Mesenchymal stem cell (in vitro differentiated cells and primary cell): ENCODE measurements at regions not wholly inside any gene's neighbourhood (a gene's known extent, or its start where the extent isn't known, plus 50 kb on each side); places are given as distances from the start of the nearest gene placed in this dataset.

Experiments
- DNase-seq: peaks from one replicate; pipeline ENCODE4 v3.0.0-alpha.2; 2013
- H2AFZ ChIP-seq: one replicate; pipeline ENCODE4 v1.6.1; 2013; ENCODE audit warnings: low read depth, mild to moderate bottlenecking, control low read depth, inconsistent platforms, low read length, moderate library complexity
- H2AK5ac ChIP-seq: 2 replicates; pipeline ENCODE4 v1.6.1; 2013; ENCODE audit warnings: low read length, moderate library complexity, mild to moderate bottlenecking, inconsistent platforms; ENCODE audit not compliant: severe bottlenecking
- H2BK120ac ChIP-seq: one replicate; pipeline ENCODE4 v1.6.1; 2013; ENCODE audit warnings: low read depth, mild to moderate bottlenecking, inconsistent platforms, low read length, moderate library complexity
- H2BK12ac ChIP-seq, 2 experiments: one replicate each; pipeline ENCODE4 v1.6.1; 2013; ENCODE audit warnings: inconsistent platforms in 2 of 2, low read length in 2 of 2, mild to moderate bottlenecking in 2 of 2, moderate library complexity in 2 of 2, control low read depth in 1 of 2
- H2BK15ac ChIP-seq: one replicate; pipeline ENCODE4 v1.6.1; 2013; ENCODE audit warnings: mild to moderate bottlenecking, low read depth, inconsistent platforms; ENCODE audit not compliant: poor library complexity, severe bottlenecking
- H2BK5ac ChIP-seq: 2 replicates; pipeline ENCODE4 v1.6.1; 2013; ENCODE audit warnings: low read depth, mild to moderate bottlenecking, low read length, control low read depth, inconsistent platforms; ENCODE audit not compliant: poor library complexity, severe bottlenecking
- H3K14ac ChIP-seq, 2 experiments: one replicate each; pipeline ENCODE4 v1.6.1; 2013; ENCODE audit warnings: inconsistent platforms in 2 of 2, low read length in 2 of 2, control low read depth in 1 of 2, mild to moderate bottlenecking in 1 of 2, moderate library complexity in 1 of 2
- H3K18ac ChIP-seq, 2 experiments: one replicate each; pipeline ENCODE4 v1.6.1; 2013; ENCODE audit warnings: inconsistent platforms in 2 of 2, low read length in 2 of 2, control low read depth in 1 of 2, low read depth in 1 of 2, mild to moderate bottlenecking in 1 of 2
- H3K23ac ChIP-seq, 2 experiments: one replicate each; pipeline ENCODE4 v1.6.1; 2013; ENCODE audit warnings: inconsistent platforms in 2 of 2, low read length in 2 of 2, mild to moderate bottlenecking in 2 of 2, moderate library complexity in 2 of 2, control low read depth in 1 of 2
- H3K27ac ChIP-seq: 2 replicates; pipeline ENCODE4 v1.5.1; 2013; ENCODE audit warnings: mild to moderate bottlenecking, moderate library complexity, low read length, control low read depth, inconsistent platforms; ENCODE audit not compliant: poor library complexity, severe bottlenecking
- H3K27me3 ChIP-seq, 2 experiments: 2 replicates each; pipeline versions ENCODE4 v1.6.1 to v1.7.0; 2013; ENCODE audit warnings: low read length in 2 of 2, mild to moderate bottlenecking in 2 of 2, moderate library complexity in 2 of 2, control low read depth in 1 of 2, inconsistent platforms in 1 of 2; ENCODE audit not compliant: control insufficient read depth in 1 of 2, insufficient read depth in 1 of 2
- H3K36me3 ChIP-seq, 2 experiments: 2 replicates each; pipeline versions ENCODE4 v1.6.1 to v1.7.0; 2013; ENCODE audit warnings: low read length in 2 of 2, control low read depth in 1 of 2, inconsistent platforms in 1 of 2, low read depth in 1 of 2, mild to moderate bottlenecking in 1 of 2; ENCODE audit not compliant: insufficient read depth in 2 of 2, control insufficient read depth in 1 of 2
- H3K4ac ChIP-seq, 2 experiments: one replicate each; pipeline ENCODE4 v1.6.1; 2013; ENCODE audit warnings: inconsistent platforms in 2 of 2, low read length in 2 of 2, mild to moderate bottlenecking in 2 of 2, moderate library complexity in 2 of 2, control low read depth in 1 of 2, low read depth in 1 of 2
- H3K4me1 ChIP-seq: 2 replicates; pipeline ENCODE4 v1.6.1; 2013; ENCODE audit warnings: low read depth, low read length, control low read depth; ENCODE audit not compliant: control insufficient read depth, insufficient read depth
- H3K4me2 ChIP-seq: 2 replicates; pipeline ENCODE4 v1.6.1; 2013; ENCODE audit warnings: low read length, mild to moderate bottlenecking, inconsistent platforms; ENCODE audit not compliant: poor library complexity, severe bottlenecking
- H3K4me3 ChIP-seq, 2 experiments: 2 replicates each; pipeline versions ENCODE4 v1.5.1 to v1.7.0; 2013; ENCODE audit warnings: low read length in 2 of 2, mild to moderate bottlenecking in 2 of 2, control low read depth in 1 of 2, low read depth in 1 of 2; ENCODE audit not compliant: insufficient read depth in 1 of 2
- H3K79me1 ChIP-seq: replicated peaks from 2 replicates; pipeline ENCODE4 v1.6.1; 2013; ENCODE audit warnings: mild to moderate bottlenecking, control low read depth, low read length, inconsistent platforms; ENCODE audit not compliant: poor library complexity, severe bottlenecking
- H3K9ac ChIP-seq: 2 replicates; pipeline ENCODE4 v1.7.0; 2013; ENCODE audit warnings: mild to moderate bottlenecking, low read length, moderate library complexity
- H3K9me3 ChIP-seq: 2 replicates; pipeline ENCODE4 v1.7.0; 2013; ENCODE audit warnings: mild to moderate bottlenecking, low read length; ENCODE audit not compliant: control insufficient read depth
- H4K8ac ChIP-seq: one replicate; pipeline ENCODE4 v1.6.1; 2013; ENCODE audit warnings: inconsistent platforms, mild to moderate bottlenecking, low read length, moderate library complexity
- H4K91ac ChIP-seq: one replicate; pipeline ENCODE4 v1.6.1; 2013; ENCODE audit warnings: mild to moderate bottlenecking, low read length, inconsistent platforms
- WGBS: methylation state at CpG from one replicate; pipeline ENCODE4 v1.1.7; 2013; ENCODE audit warnings: mixed read lengths; 5-methylcytosine and 5-hydroxymethylcytosine counted together

DNA sequence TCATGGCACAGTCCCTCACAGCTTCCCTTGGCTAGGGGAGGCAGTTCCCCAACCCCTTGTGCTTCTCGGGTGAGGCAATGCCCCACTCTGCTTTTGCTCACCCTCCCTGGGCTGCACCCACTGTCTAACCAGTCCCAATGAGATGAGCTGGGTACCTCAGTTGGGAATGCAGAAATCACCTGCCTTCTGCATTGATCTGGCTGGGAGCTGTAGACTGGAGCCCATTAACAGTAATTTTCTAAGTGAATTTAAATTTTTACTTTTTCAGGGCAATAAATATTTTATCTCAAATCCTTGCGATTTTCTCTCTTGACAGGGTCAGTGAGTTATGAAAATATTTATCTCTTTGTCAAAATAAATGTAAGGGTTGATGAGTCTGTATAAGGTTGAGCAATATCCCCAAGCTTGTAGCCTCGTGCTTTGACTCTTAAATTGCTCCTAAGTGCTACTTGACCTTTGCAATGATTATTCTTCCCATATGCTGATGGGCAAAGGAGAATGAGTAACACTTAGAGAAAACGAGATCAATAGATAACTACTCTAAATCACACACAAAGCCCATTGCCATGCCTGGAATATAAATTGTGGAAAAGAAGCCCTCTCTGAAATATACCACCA is 82.1 kb upstream of the MOCS2 start:
- H2BK5ac ChIP-seq: no peak overlapping the region
- no peak overlapping the region for H4K8ac ChIP-seq
- no peaks in the 10 kb centered on the region for H3K36me3 ChIP-seq
- H2BK120ac ChIP-seq: no peak overlapping the region
- no peak overlapping the region for H3K9ac ChIP-seq
- H3K9me3 ChIP-seq: peaks cover 6% of the 10 kb centered on the region
- no peaks in the 10 kb centered on the region for H3K4me1 ChIP-seq
- no peak overlapping the region for H2BK12ac ChIP-seq
- no peak overlapping the region for H3K4me3 ChIP-seq
- no peak overlapping the region for H2AK5ac ChIP-seq
- no peak overlapping the region for H2AFZ ChIP-seq
- no peak overlapping the region for H4K91ac ChIP-seq
- no peaks in the 10 kb centered on the region for H3K79me1 ChIP-seq
- no peak overlapping the region for H3K4me2 ChIP-seq
- H3K23ac ChIP-seq: no peak overlapping the region
- no peaks in the 10 kb centered on the region for H3K27me3 ChIP-seq
- H3K14ac ChIP-seq: no peak overlapping the region
- peak; percentile 63 for DNase-seq
- H3K18ac ChIP-seq: peak overlapping the region in 1 of 2 experiments; percentile 68
- no peak overlapping the region for H2BK15ac ChIP-seq
- H3K27ac ChIP-seq: no peak overlapping the region
- WGBS: 35% methylated on average over 2 of the region's 4 CpGs
- H3K4ac ChIP-seq: no peak overlapping the region

DNA sequence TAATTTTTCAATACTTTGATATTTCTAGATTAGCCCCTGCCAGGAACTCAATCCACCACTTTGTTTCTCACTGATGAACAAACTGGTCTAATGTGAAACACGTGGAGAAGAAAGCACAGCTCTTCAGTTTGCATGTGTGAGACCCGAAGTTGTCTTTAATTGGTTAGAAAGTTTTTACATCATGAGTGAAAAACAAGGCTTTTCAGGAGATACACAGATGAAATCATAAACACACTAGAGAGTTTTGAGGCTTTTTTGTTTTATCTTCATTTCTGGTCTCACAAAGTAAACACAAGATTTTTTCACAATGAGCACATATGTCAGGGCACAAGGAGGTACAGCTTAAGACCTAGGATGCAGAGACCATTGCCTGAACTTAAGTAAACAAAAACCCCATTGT is 84.5 kb upstream of the MOCS2 start:
- Histone ChIP-seq H3K18ac (no peak overlapping the region), H3K4me1 (no peaks in the 10 kb centered on the region), H3K14ac (no peak overlapping the region), H2AK5ac (no peak overlapping the region), H3K27me3 (no peaks in the 10 kb centered on the region), H3K4me3 (peak overlapping the region in 1 of 2 experiments; percentile 43), H3K27ac (no peak overlapping the region), H4K91ac (no peak overlapping the region), H2BK15ac (no peak overlapping the region), H3K4ac (no peak overlapping the region), H4K8ac (no peak overlapping the region), H3K36me3 (no peaks in the 10 kb centered on the region), H2BK12ac (no peak overlapping the region), H2BK5ac (no peak overlapping the region), H2BK120ac (no peak overlapping the region), H3K9ac (peak overlapping the region; percentile 36), H3K4me2 (no peak overlapping the region), H3K9me3 (peaks cover 6% of the 10 kb centered on the region), H3K79me1 (no peaks in the 10 kb centered on the region), H3K23ac (no peak overlapping the region), H2AFZ (no peak overlapping the region)
- DNase-seq: peak; percentile 48
- WGBS: 78% methylated on average over 2 of the region's 2 CpGs

DNA sequence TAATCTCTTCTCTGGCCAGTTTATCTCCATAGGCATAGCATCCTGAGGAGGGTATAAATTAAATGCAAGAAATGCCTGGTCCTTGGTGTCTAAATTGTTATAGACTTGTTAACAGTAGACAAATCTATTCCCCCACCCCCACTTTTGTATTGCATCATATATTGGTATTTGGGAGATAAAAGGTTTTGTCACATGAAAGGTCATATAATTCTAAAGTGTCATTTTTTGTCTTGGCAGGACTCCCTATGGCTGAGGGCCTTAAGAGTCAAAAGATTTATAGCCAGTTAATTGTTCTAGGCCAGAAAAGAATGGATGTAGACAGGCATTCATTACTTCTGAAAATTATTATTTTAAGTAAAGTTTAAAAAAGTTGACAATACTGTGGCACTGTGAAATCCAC is 90.3 kb upstream of the MOCS2 start:
- H3K79me1 ChIP-seq: no peaks in the 10 kb centered on the region
- no peak overlapping the region for H3K4ac ChIP-seq
- H3K23ac ChIP-seq: no peak overlapping the region
- H2BK15ac ChIP-seq: no peak overlapping the region
- H2AK5ac ChIP-seq: no peak overlapping the region
- H3K4me2 ChIP-seq: no peak overlapping the region
- H3K14ac ChIP-seq: no peak overlapping the region
- H3K4me1 ChIP-seq: no peaks in the 10 kb centered on the region
- no peak overlapping the region for H3K18ac ChIP-seq
- H3K4me3 ChIP-seq: no peak overlapping the region
- H2AFZ ChIP-seq: no peak overlapping the region
- H2BK120ac ChIP-seq: no peak overlapping the region
- no peaks in the 10 kb centered on the region for H3K27me3 ChIP-seq
- no peak overlapping the region for H3K27ac ChIP-seq
- H4K8ac ChIP-seq: no peak overlapping the region
- no peak overlapping the region for H2BK5ac ChIP-seq
- H3K9me3 ChIP-seq: no peaks in the 10 kb centered on the region
- H4K91ac ChIP-seq: no peak overlapping the region
- no peaks in the 10 kb centered on the region for H3K36me3 ChIP-seq
- no peak overlapping the region for H2BK12ac ChIP-seq
- no peak for DNase-seq
- H3K9ac ChIP-seq: no peak overlapping the region

DNA sequence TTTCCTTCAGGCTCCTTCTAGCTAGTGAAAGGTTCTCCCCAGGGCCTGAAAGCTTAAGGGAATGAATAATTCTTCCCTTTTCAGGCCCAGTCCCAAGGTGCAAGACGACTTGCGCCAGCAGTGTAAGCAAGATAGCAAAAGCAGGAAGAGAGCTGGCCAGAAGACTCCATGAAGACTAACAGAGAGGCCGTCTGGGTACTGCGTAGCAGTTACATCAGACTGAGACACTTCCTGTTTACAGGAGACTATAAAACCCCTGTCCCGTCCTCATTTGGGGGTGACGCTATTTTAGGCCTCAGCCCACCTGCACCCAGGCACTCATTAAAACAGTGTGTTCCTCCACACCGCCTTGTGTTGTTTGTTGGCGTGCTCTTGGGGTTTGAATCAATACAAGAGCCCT is 90.7 kb upstream of the MOCS2 start:
- Histone ChIP-seq H3K23ac (no peak overlapping the region), H2BK120ac (no peak overlapping the region), H3K79me1 (no peaks in the 10 kb centered on the region), H3K36me3 (no peaks in the 10 kb centered on the region), H3K4me3 (no peak overlapping the region), H3K27me3 (no peaks in the 10 kb centered on the region), H3K4me2 (no peak overlapping the region), H3K27ac (no peak overlapping the region), H4K8ac (no peak overlapping the region), H2AFZ (no peak overlapping the region), H2BK5ac (no peak overlapping the region), H3K9ac (no peak overlapping the region), H2BK15ac (no peak overlapping the region), H4K91ac (no peak overlapping the region), H3K4me1 (no peaks in the 10 kb centered on the region), H3K4ac (no peak overlapping the region), H3K18ac (no peak overlapping the region), H3K14ac (no peak overlapping the region), H3K9me3 (no peaks in the 10 kb centered on the region), H2AK5ac (no peak overlapping the region), H2BK12ac (no peak overlapping the region)
- WGBS: 71% methylated on average over 8 of the region's 8 CpGs
- DNase-seq: no peak
